ENCODE measurements at regions not wholly inside any gene's neighbourhood (a gene's known extent, or its start where the extent isn't known, plus 50 kb on each side); places are given as distances from the start of the nearest gene placed in this dataset.
"Not testable (repeated sequence)": the region's sequence is repeated elsewhere in the genome, so short reads cannot be mapped to it uniquely, and the experiment has no call there.

DNA sequence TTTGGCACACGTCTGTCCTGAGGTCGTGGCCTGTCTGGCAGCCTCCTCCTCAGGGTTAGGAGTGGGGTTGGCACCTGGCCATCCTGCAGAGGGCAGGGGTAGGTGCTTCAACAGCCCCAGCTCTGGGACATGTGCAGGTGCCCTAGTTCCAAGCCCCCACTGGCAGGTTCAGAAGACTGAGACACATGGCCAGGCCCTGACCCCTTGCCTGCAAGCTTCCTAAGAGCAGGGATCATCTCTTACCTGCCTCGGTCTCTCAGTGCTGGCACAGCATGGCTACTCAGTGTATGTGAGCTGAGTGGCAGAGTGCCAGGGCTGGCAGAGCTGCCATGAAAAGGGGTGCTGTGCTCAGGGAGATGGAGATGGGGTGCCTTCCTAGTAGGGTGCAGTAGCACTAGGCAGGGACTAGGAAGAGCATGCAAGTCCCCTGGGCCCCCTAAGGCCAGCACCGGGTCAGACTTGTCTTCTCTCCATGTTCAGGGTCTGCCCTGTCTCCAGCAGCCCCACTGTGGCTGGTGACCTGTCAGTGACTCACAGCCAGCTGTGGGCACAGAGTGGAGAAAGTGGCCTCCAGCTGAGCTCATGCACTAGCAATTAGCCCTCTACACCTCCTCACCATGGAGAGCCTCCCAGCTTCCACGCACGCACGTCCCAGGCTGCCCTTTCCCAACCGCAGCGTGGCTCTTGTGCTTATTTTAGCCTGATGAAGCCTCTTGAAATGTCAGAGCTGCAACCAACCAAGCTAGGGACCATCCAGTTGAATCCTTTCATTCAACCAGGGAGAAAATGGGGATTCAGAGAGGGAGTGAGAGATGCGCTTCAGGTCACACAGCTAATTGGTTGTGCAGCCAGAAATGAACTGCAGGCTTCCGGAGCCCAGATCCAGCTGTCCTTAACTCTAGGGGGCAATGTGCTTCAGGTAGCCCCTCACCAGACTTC, 116.6 kb downstream of the MRPL14 start:
- DNase-seq: no peak

- no peak for DNase-seq
Measured at GRCh38 chr6:44009425-44010321, 117.6 kb downstream of the MRPL14 start.

DNA sequence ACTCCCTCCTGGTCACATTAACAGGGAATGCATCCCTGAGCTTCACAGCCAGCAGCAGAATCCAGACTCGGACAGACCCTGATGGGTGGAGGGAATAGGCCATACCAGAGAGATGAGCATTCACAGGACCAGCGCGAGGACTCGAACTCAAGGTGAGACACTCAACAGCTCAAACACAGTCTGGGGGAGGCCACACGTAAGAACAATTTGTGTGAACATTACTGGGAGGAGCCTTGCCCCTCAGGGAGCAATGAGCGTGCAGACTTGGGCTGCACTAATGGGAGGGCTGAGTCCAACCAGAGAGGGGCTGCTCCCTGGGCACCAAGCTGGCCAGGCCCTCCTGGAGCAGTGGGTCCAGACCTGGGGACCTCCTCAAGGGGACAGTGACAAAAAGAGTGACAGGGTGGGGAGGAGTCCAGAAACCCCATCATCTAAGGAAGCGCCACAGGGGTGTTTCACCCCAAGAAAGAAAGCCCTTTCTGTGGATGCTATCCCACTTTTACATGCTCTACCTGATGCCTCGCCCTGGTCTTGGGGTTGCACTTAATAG, 118.4 kb downstream of the MRPL14 start:
- DNase-seq: no peak

DNA sequence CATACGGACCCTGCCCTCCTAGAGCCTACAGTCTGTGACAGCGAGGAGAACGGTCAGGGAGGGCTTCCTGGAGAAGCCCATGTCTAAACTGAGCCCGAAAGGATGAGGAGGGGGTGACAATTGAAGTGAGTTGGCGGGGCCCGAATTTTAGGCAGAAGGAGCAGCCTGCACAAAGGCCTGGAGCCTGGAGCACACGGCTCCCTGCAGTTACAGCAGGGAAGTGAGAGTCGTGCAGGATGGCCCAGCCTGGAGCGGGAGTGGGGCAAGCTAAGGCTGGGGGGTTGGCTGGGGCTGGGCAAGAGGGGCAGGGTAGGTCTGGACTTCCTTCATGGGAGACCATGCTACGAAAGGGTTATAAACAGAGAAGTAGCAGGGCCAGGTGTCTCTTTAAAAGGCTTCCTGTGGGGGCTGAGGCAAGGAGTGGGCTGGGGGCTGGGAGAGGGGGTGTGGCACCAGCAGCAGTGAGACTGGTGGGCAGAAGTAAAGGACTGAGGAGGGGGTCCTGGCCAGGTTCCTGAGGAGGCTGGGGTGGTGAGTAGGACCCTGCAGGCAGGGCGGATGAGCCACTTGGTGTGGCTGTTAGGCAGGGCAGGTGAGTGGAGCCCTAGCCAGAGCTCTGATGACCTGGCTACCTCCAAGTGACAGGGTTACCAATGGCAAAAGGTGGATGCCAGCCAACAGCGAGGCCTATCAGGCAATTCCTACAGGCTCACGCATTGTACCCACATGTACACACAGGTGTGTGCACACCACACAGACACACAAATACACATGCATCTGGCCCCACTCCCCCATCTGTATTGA, 119.2 kb downstream of the MRPL14 start:
- no peak for DNase-seq

DNA sequence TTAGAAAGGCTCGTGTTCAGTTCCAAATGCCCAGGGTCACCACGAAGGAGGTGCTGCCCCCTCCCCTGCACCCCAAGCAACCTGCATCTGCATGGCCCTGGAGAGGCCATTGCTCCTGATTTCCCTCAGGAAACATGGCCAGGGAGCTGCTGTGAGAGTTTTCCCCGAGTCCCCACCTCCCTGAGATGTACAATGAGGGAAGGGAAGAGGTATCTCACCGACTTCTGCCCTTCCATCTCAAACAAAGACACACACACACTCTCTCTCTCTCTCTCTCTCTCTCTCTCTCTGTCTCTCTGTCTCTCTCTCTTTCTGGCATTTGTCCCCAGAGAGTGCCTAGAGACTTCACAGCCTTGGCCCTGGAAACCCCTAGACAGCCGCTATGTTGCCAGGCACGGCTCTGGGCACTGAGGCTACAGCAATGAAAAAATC, 120.4 kb downstream of the MRPL14 start:
- no peak for DNase-seq

DNA sequence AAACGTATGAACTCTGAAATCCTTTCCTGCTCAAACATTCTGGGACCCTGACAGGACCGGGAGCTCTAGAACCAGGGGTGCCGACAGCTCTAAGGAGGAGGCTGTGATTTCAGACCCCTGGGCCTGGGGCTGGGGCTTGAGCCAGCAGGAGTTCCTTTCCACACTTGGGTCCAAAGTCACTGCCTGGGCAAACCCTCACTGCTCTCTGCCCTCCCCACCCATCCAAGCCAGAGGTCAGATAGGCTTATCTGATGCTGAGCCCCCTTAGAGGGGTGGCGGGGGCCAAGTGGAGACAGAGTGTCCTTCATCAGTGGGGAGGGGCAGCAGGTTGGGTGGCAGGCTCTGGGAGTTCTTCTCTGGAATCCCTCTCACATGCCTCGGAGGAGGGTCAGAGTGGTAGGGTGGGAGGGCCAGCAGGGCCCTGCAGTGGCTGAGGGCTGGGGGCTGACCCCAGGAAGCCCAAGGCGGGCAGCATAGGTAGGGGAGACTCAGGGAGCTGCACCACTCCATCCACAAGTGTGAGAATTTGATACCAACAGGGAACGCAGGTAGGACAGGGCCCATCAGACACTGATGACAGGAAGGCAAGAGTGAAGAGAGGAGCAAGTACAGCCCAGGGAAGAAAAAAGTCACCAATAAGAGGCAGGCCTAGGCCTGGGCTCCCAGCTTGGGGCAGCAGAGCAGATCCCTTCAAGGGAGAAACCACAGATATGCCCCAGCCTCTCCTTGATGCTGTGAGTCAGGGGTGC, 121.0 kb downstream of the MRPL14 start:
- DNase-seq: no peak

DNA sequence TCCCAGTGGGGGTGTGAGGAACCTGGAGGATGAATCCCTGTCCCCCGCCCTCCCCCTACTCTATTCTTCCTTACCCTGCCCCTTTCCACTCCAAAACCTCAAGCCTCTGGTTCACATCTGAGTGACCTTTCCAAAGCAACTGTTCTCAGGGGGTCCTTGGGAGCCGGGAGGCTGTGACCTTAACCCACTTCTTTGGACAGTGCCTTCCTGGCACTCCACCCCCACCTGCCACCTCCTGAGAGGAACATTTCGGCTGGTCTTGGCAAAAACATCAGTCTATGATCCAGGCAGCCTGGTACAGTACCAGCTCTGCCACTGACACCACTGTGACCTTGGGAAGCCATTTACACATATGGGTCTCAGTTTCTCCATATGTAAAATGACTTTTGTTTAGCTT, 121.7 kb downstream of the MRPL14 start:
- DNase-seq: no peak

GRCh38 chr6:44004625-44005506, 122.4 kb downstream of the MRPL14 start:
- DNase-seq: no peak

DNA sequence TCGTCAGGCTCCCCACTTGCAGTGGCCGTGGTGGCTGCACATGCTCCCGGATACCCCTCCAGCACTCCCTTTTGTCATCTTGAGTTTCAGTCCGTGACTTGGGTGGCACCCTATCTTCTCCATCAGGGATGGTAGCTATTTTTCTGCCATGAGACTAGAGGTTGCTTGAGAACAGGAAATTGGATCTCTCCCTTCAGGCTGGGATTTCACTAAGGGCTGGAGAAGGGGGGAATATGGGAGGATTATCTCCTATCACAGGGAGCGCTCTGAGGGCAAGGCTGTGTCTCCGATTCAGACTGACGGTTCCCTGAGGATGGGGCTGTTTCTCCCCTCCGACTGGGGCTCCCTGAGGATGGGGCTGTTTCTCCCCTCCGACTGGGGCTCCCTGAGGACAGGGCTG, 123.1 kb downstream of the MRPL14 start:
- DNase-seq: no peak

DNA sequence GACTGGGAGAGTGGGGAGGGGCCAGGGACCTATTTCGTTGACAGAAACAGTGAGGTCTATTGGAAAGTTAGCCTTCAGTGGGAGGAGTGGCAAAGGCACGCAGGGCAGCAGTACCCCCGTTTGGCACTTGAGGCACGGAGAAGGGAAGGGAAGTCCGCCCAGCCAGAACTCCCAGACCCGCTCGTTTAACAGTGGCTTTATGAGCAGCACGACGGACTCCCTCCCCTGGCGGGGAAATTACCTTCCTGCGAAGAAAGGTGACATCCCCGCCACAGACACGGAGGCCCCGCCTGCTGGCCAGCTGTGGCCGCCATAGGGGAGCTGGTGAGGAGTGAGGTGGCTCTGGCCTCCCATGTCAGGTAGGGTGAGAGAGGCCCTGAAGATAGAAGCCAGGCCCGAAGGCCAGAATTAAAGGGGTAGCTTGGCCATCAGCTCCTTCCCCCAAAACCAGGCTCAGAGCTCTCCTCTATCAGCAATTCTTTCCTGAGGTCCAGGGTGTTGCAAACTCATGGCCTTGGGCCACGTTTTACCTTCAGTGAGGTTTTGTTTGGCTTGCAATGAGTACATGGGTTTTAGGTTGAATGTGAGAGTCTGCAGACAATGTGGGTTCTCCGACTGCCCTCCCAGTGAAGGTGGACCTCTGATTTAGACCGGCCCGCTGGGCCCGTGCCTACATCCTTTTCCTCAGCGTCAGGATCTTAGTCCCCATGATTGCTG, 123.7 kb downstream of the MRPL14 start:
- no peak for DNase-seq

GRCh38 chr6:44002593-44003344, 124.5 kb downstream of the MRPL14 start:
- DNase-seq: peak; percentile 28

GRCh38 chr6:44002067-44002592, 125.1 kb downstream of the MRPL14 start:
- no peak for DNase-seq

DNA sequence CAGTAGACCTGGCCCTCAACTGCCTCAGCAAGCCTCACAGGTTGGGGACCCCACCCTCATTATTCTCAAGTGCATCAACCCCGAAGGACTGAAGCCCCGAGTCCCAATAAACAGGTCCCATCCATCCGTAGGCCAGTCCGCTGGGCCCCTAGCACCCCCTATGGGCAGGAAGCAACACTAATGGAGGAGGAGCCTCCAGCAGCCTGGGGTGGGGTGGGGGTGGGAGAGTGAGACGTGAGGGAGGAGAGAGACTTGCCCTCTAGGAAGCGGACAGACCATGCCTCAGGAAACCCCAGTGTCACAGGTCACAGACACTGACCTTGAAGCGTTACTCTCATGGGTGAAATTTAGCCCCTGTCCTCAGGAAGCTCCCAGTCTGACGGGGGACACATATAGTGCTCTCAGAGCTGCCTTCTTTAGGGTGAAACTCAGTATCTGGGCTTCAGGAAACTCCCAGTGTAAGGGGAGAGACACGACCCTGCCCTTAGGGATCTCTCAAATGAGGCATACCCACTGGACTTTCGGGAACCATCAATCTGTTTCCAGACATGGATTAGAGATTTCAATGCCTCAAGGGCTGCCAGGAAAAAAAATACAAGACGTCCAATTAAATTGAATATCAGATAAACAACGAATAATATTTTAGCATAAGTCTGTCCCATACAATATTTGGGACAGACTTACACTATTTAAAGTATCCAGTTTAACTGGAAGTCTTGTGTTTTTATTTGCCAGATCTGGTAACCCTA, 125.8 kb downstream of the MRPL14 start:
- no peak for DNase-seq

- no peak for DNase-seq
Measured at GRCh38 chr6:44000164-44000842, 126.9 kb downstream of the MRPL14 start.

DNA sequence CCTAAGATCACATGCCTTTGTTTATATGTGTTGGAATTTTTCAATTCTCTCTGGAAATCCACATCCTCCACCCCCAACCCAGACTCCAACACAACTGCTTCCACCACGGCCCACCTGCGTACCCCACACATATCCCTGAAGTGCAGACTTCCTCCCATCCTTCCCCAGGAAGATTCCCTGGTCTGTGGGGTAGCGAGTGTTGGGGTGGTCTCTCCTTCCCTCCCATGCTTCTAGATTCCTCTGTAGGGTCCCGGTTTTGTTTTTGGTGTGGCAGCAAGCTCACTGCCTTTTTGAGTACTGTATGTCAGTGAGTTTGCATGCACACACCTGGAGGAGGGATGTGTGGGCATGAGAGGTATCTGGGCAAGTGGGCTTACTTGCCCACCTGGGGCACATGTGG, 127.6 kb downstream of the MRPL14 start:
- DNase-seq: no peak

DNA sequence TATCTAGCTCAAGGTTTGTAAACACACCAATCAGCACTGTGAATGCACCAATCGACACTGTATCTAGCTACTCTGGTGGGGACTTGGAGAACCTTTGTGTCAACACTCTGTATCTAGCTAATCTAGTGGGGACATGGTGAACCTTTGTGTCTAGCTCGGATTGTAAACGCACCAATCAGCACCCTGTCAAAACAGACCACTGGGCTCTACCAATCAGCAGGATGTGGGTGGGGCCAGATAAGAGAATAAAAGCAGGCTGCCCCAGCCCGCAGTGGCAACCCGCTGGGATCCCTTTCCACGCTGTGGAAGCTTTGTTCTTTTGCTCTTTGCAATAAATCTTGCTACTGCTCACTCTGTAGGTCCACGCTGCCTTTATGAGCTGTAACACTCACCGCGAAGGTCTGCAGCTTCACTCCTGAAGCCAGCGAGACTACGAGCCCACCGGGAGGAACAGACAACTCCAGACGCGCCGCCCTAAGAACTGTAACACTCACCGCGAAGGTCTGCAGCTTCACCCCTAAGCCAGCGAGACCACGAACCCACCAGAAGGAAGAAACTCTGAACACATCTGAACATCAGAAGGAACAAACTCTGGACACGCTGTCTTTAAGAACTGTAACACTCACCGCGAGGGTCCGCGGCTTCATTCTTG, 128.5 kb downstream of the MRPL14 start:
- not testable (repeated sequence) for DNase-seq

DNA sequence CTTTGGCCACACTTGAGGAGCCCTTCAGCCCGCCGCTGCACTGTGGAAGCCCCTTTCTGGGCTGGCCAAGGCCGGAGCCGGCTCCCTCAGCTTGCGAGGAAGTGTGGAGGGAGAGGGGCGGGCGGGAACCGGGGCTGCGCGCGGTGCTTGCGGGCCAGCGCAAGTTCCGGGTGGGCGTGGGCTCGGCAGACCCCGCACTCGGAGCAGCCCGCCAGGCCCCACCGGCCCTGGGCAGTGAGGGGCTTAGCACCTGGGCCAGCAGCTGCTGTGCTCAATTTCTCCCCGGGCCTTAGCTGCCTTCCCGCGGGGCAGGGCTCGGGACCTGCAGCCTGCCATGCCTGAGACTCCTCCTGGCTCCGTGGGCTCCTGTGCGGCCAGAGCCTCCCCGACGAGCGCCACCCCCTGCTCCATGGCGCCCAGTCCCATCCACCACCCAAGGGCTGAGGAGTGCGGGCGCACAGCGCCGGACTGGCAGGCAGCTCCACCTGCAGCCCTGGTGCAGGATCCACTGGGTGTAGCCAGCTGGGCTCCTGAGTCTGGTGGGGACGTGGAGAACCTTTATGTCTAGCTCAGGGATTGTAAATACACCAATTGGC, 129.2 kb downstream of the MRPL14 start:
- DNase-seq: not testable (repeated sequence)

Measured in NCI-H526 treated with DMSO at 0.1 percent for 48 hours (cell line).